DND-41 (cell line): ENCODE measurements at regions not wholly inside any gene's neighbourhood (a gene's known extent, or its start where the extent isn't known, plus 50 kb on each side); places are given as distances from the start of the nearest gene placed in this dataset.

Experiments used
- ATAC-seq: fragments of 200-7000 bp; cut with Tn5 transposase; 3 replicates; pipeline ENCODE4 v1.9.1; 2021; ENCODE audit warnings: low read depth; ENCODE audit not compliant: insufficient read depth
- DNase-seq: peaks from one replicate; pipeline ENCODE4 v3.0.0-alpha.2; 2020
- H2AFZ ChIP-seq: 2 replicates; pipeline ENCODE4 v1.6.0; 2012; ENCODE audit warnings: low read depth, low read length
- H3K27ac ChIP-seq: 2 replicates; pipeline ENCODE4 v1.5.1; 2012; ENCODE audit warnings: low read length, inconsistent platforms
- H3K27me3 ChIP-seq: fragments of 200-600 bp; sonication (generic); 2 replicates; pipeline ENCODE4 v1.6.0; 2012; ENCODE audit warnings: low read length, mild to moderate bottlenecking, inconsistent platforms; ENCODE audit not compliant: insufficient read depth, poor library complexity
- H3K36me3 ChIP-seq: 2 replicates; pipeline ENCODE4 v1.5.1; 2012; ENCODE audit warnings: low read length, inconsistent platforms; ENCODE audit not compliant: insufficient read depth
- H3K4me1 ChIP-seq: 2 replicates; pipeline ENCODE4 v1.5.1; 2012; ENCODE audit warnings: mild to moderate bottlenecking, low read length; ENCODE audit not compliant: insufficient read depth
- H3K4me2 ChIP-seq: 2 replicates; pipeline ENCODE4 v1.6.0; 2012; ENCODE audit warnings: mild to moderate bottlenecking, moderate library complexity, low read length, inconsistent platforms; ENCODE audit not compliant: insufficient read depth
- H3K4me3 ChIP-seq, 2 experiments: fragments of 200-600 bp in 1 of 2; shearing (Covaris generic) in 1 of 2; 2 replicates each; pipeline ENCODE4 v1.5.1; 2012 to 2016; ENCODE audit warnings: inconsistent platforms in 2 of 2, low read length in 2 of 2, mild to moderate bottlenecking in 2 of 2, low read depth in 1 of 2, moderate library complexity in 1 of 2
- H3K79me2 ChIP-seq: 2 replicates; pipeline ENCODE4 v1.6.0; 2012; ENCODE audit warnings: low read length, inconsistent platforms; ENCODE audit not compliant: insufficient read depth
- H3K9ac ChIP-seq: 2 replicates; pipeline ENCODE4 v1.6.0; 2012; ENCODE audit warnings: low read depth, mild to moderate bottlenecking, inconsistent platforms, low read length, moderate library complexity
- H3K9me3 ChIP-seq: 2 replicates; pipeline ENCODE4 v1.5.1; 2012; ENCODE audit warnings: low read length, moderate library complexity, mild to moderate bottlenecking, inconsistent platforms; ENCODE audit not compliant: insufficient read depth, severe bottlenecking
- H4K20me1 ChIP-seq: 2 replicates; pipeline ENCODE4 v1.6.0; 2012; ENCODE audit warnings: low read length; ENCODE audit not compliant: insufficient read depth
- EZH2 ChIP-seq: IDR thresholded peaks from 3 replicates; pipeline ENCODE4 v1.6.1; 2012; ENCODE audit warnings: borderline replicate concordance, low read depth, mild to moderate bottlenecking, moderate library complexity, low read length, inconsistent platforms; ENCODE audit not compliant: severe bottlenecking
- TF ChIP-seq, protein P1 (sequence below): IDR thresholded peaks from 2 replicates; pipeline ENCODE4 v1.5.1; 2012; ENCODE audit warnings: borderline replicate concordance, low read length, moderate library complexity, mild to moderate bottlenecking; ENCODE audit not compliant: poor library complexity, severe bottlenecking; ENCODE audit errors: extremely low read depth

DNA sequence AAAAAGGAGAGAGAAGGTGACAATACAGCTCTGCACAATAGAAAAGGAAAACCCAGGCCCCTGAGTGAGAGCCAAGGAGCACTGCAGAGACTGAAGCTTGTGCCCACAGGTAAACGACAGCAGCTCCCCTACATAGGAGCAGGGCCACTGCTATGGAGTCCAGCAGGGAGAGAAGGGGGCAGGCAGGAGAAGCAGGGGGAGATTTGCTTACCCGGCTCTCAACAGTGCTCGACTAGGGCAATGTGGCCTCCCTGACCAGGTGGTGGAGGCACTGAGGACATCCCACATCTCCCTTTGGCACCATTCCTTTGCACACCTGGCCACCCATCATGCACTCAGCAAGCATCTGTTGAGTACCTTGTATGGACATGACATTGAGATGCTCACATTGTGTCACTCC lies 153.0 kb downstream of the EVX1 start:
- Histone ChIP-seq H3K27ac (no peak overlapping the region), H3K79me2 (no peaks in the 10 kb centered on the region), H2AFZ (no peak overlapping the region), H3K4me2 (no peak overlapping the region), H4K20me1 (no peaks in the 10 kb centered on the region), H3K4me3 (no peak overlapping the region), H3K4me1 (no peaks in the 10 kb centered on the region), H3K9ac (no peak overlapping the region), H3K9me3 (no peaks in the 10 kb centered on the region), H3K27me3 (peaks cover 19% of the 10 kb centered on the region), H3K36me3 (no peaks in the 10 kb centered on the region)
- DNase-seq (no peak), ATAC-seq (no peak)
- TF ChIP-seq, protein P1, sequence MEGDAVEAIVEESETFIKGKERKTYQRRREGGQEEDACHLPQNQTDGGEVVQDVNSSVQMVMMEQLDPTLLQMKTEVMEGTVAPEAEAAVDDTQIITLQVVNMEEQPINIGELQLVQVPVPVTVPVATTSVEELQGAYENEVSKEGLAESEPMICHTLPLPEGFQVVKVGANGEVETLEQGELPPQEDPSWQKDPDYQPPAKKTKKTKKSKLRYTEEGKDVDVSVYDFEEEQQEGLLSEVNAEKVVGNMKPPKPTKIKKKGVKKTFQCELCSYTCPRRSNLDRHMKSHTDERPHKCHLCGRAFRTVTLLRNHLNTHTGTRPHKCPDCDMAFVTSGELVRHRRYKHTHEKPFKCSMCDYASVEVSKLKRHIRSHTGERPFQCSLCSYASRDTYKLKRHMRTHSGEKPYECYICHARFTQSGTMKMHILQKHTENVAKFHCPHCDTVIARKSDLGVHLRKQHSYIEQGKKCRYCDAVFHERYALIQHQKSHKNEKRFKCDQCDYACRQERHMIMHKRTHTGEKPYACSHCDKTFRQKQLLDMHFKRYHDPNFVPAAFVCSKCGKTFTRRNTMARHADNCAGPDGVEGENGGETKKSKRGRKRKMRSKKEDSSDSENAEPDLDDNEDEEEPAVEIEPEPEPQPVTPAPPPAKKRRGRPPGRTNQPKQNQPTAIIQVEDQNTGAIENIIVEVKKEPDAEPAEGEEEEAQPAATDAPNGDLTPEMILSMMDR, result no peak
- TF ChIP-seq EZH2, result no peak

DNA sequence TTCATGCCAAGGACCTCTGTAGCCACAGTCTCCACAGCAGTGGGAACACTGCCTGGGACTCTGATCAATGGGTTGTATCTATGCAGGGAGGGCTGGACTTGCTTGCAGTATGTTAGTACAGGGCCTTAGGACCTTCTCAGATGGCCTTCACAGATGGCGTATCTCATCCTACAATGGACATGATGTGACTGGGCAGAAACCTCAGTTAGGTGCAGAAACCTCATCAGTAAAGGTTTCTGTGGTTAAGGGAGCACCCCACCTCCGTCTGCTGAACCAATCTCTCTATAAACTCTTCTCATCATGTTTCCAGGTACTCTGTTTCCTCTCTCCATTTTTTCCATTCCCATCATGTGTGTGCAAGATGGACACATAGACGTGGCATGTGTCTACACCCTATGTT lies 154.9 kb downstream of the EVX1 start:
- DNase-seq (no peak), ATAC-seq (no peak)
- H3K27me3 ChIP-seq, result peaks cover 7% of the 10 kb centered on the region
- H3K9me3 ChIP-seq, result no peaks in the 10 kb centered on the region
- H3K4me3 ChIP-seq, result no peak overlapping the region
- H3K4me2 ChIP-seq, result no peak overlapping the region
- H4K20me1 ChIP-seq, result no peaks in the 10 kb centered on the region
- H3K36me3 ChIP-seq, result no peaks in the 10 kb centered on the region
- TF ChIP-seq, protein P1, result no peak
- TF ChIP-seq EZH2, result no peak
- no peak overlapping the region for H3K9ac ChIP-seq
- no peak overlapping the region for H3K27ac ChIP-seq
- H3K79me2 ChIP-seq, result no peaks in the 10 kb centered on the region
- no peaks in the 10 kb centered on the region for H3K4me1 ChIP-seq
- no peak overlapping the region for H2AFZ ChIP-seq

DNA sequence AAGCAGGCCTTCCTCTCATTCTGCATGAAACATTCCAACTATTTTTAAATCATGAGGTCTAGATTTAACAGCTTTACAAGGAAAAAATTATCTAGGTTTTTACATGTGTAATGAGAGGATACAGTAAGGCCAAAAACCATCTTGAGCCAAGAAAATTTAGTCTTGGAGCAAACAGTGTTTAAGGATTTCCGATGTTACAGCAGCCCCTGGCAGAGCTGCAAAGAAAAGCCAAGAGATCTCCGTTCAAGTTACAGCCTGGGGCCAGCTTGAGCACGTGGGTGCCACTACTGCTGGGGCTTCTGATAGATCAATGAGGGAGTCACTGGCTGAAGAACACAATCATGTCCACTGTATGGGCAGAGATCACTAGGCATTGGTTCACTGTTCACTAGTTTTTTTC lies 156.2 kb downstream of the EVX1 start:
- no peak overlapping the region for H3K9ac ChIP-seq
- H3K9me3 ChIP-seq, result no peaks in the 10 kb centered on the region
- no peak overlapping the region for H3K27ac ChIP-seq
- H3K79me2 ChIP-seq, result no peaks in the 10 kb centered on the region
- no peaks in the 10 kb centered on the region for H3K4me1 ChIP-seq
- TF ChIP-seq, protein P1, result no peak
- no peak for TF ChIP-seq EZH2
- H3K4me3 ChIP-seq, result no peak overlapping the region
- no peak overlapping the region for H3K4me2 ChIP-seq
- H4K20me1 ChIP-seq, result no peaks in the 10 kb centered on the region
- H3K36me3 ChIP-seq, result no peaks in the 10 kb centered on the region
- peaks cover 7% of the 10 kb centered on the region for H3K27me3 ChIP-seq
- no peak overlapping the region for H2AFZ ChIP-seq
- ATAC-seq (no peak), DNase-seq (no peak)
